Muscle layer of duodenum (tissue), 2 donors: ENCODE measurements at regions not wholly inside any gene's neighbourhood (a gene's known extent, or its start where the extent isn't known, plus 50 kb on each side); places are given as distances from the start of the nearest gene placed in this dataset.
"Not testable (repeated sequence)": the region's sequence is repeated elsewhere in the genome, so short reads cannot be mapped to it uniquely, and the experiment has no call there.

Experiments used
- H3K27ac ChIP-seq: one replicate; pipeline ENCODE4 v1.7.0; 2013; ENCODE audit warnings: mild to moderate bottlenecking, low read length
- H3K27me3 ChIP-seq: one replicate; pipeline ENCODE4 v1.7.0; 2013; ENCODE audit warnings: low read depth, mild to moderate bottlenecking, control low read depth, low read length
- H3K36me3 ChIP-seq, 2 donors: one replicate each; pipeline ENCODE4 v1.7.0; 2013; ENCODE audit warnings: low read length in 2 of 2, control low read depth in 1 of 2, mild to moderate bottlenecking in 1 of 2; ENCODE audit not compliant: insufficient read depth in 2 of 2, control insufficient read depth in 1 of 2
- H3K4me1 ChIP-seq, 2 donors: one replicate each; pipeline ENCODE4 v1.7.0; 2013; ENCODE audit warnings: low read length in 2 of 2, mild to moderate bottlenecking in 2 of 2, control low read depth in 1 of 2, moderate library complexity in 1 of 2; ENCODE audit not compliant: insufficient read depth in 2 of 2, control insufficient read depth in 1 of 2
- H3K4me3 ChIP-seq, 2 donors: one replicate each; pipeline ENCODE4 v1.7.0; 2013; ENCODE audit warnings: low read length in 2 of 2, low read depth in 1 of 2, mild to moderate bottlenecking in 1 of 2
- H3K9me3 ChIP-seq, 2 donors: one replicate each; pipeline ENCODE4 v1.7.0; 2013; ENCODE audit warnings: low read length in 2 of 2, control low read depth in 1 of 2, mild to moderate bottlenecking in 1 of 2; ENCODE audit not compliant: control insufficient read depth in 1 of 2
- donor health status: healthy.

DNA sequence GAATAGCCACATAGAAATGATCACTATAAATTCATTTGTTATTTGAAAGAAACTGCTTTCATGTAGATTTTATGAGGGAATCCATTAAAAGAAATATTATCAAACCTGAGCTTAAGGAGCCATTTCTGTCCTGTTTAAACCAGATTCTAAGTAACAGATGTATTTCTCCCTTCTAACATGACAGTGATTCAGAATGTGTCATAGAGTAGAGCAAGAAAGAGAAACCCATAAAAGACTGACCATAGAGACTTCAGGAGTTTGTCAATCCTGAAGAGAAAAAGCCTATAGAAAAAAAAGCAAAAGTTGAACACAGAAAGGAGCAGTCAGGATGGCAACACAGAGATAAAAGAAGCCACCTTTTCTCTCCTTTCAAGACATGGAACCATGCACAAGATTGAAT is 390.6 kb downstream of the PRIM2 start:
- not testable (repeated sequence) for H3K4me1 ChIP-seq, H3K27me3 ChIP-seq, H3K27ac ChIP-seq, H3K36me3 ChIP-seq, H3K4me3 ChIP-seq, H3K9me3 ChIP-seq

DNA sequence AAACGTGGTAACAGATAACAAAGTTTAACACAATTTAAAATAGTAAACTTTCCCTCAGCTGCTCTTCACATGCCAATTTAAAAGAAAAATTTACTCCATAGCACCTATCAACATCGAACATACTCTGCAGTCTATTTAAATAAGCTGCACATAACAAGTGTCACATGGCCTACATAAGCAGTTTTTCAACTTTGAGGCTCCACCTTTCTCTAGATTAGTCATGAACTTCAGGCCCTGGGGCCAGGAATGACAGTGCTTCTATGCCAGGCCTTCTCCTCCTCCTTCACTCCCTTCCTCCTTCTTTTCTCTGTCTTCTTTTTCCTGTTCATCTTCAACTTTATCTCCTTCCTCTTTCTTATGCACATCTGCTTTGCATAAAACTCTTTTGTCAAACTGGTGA is 405.1 kb downstream of the PRIM2 start:
- not testable (repeated sequence) for H3K4me1 ChIP-seq, H3K27me3 ChIP-seq, H3K36me3 ChIP-seq, H3K27ac ChIP-seq, H3K9me3 ChIP-seq, H3K4me3 ChIP-seq

- not testable (repeated sequence) for H3K27ac ChIP-seq, H3K4me3 ChIP-seq, H3K9me3 ChIP-seq, H3K36me3 ChIP-seq, H3K27me3 ChIP-seq, H3K4me1 ChIP-seq
These were observed 406.5 kb downstream of the PRIM2 start for GRCh38 chr6:57723815-57724401.

DNA sequence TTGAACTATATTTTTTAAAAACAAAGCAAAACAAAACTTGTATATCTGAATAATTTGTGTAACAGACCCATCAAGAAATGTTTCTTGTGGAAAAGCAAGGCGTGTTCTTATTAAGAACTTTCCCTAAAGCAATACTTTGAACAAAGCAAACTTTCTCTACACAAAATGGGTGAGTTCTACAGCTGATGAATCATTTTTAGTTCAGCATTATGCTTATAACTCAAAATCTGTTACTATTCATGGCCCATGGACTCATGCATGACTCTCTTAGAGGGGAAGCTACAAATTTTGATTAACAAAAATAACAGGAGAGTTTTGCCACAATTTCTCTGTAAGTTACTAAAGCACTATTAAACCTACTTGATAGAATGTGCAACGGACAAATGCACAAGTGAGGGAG is 412.0 kb downstream of the PRIM2 start:
- not testable (repeated sequence) for H3K36me3 ChIP-seq, H3K9me3 ChIP-seq, H3K27me3 ChIP-seq, H3K4me3 ChIP-seq, H3K4me1 ChIP-seq, H3K27ac ChIP-seq

DNA sequence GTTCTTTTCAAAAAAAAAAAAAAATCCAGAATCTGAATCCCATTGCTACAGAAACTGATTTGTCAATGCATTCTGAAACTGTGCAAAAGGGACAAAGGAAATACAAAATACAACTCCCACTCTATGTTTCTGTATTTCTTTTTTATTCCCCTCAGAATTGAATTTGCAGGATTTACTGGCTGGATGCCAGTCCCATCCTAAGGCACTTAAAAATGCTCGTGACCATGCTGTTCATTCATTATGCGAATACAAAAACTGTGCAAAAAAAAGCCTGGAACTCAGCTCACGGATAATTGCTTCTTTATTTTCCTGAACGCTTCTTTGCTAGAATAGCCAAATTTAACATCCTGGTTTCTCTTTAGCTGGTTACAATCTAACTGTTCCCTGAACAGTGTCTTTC is 413.3 kb downstream of the PRIM2 start:
- H3K27me3 ChIP-seq, H3K27ac ChIP-seq, H3K36me3 ChIP-seq, H3K4me1 ChIP-seq, H3K4me3 ChIP-seq, H3K9me3 ChIP-seq: not testable (repeated sequence)

- H3K27me3 ChIP-seq, H3K36me3 ChIP-seq, H3K4me1 ChIP-seq, H3K4me3 ChIP-seq, H3K27ac ChIP-seq, H3K9me3 ChIP-seq: not testable (repeated sequence)
These were observed 430.3 kb downstream of the PRIM2 start for GRCh38 chr6:57747716-57748115.

DNA sequence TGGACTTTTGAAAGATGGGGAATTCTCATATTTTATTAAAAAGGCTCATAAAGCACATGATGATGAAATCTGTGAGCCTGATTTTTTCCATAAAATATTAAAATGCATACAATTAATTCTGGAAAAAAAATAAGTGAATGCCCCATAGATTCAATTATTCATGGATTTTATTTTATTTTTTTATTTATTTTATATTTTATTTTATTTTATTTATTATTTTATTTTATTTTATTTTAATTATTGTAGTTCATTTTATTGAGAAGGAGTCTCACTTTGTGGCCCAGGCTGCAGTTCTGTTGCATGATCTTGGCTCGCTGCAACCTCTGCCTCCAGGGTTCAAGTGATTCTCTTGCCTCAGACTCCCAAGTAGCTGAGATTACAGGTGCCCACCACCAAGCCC is 442.4 kb downstream of the PRIM2 start:
- H3K9me3 ChIP-seq, H3K27ac ChIP-seq, H3K4me3 ChIP-seq, H3K27me3 ChIP-seq, H3K4me1 ChIP-seq, H3K36me3 ChIP-seq: not testable (repeated sequence)

GRCh38 chr6:57792720-57793397 is 475.4 kb downstream of the PRIM2 start:
- H3K27me3 ChIP-seq, H3K4me1 ChIP-seq, H3K9me3 ChIP-seq, H3K36me3 ChIP-seq, H3K4me3 ChIP-seq, H3K27ac ChIP-seq: not testable (repeated sequence)

GRCh38 chr6:57793398-57793762 is 475.9 kb downstream of the PRIM2 start:
- H3K36me3 ChIP-seq, H3K9me3 ChIP-seq, H3K4me3 ChIP-seq, H3K27ac ChIP-seq, H3K4me1 ChIP-seq, H3K27me3 ChIP-seq: not testable (repeated sequence)

DNA sequence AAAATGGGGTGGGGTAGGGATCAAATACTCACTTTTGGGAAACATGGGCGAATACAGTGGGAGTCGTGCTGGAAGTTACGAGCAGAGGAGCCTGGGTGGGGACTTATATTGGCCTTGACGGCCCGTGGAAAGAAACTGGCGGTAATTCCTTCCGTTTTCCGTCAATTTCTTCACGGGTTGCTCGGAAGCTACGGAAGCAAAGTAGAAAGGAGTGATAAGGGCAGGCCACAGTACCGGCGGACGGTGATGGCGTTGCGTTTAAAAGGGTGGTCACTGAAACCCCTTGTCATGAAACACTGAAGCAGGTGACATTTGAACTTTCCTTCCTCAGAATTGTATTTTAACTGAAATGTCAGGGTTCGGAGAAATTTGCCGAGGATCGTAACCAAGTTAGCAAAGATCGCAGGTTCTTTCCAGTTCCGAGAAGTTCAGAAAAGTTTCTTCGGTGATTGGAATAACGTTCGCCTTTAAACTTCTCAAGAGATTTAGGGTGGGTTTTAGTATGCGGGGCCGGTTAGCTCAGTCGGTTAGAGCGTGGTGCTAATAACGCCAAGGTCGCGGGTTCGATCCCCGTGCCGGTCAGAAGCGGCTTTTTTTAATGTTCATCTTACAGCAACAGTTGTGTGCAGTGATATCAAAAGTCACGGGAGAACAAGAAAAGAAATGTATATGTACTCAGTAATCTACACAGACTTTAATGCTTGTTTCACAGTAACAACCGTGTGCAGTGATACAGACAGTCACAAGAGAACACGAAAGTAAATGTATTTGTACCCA is 482.5 kb downstream of the PRIM2 start:
- not testable (repeated sequence) for H3K4me1 ChIP-seq, H3K27ac ChIP-seq, H3K36me3 ChIP-seq, H3K9me3 ChIP-seq, H3K4me3 ChIP-seq, H3K27me3 ChIP-seq

DNA sequence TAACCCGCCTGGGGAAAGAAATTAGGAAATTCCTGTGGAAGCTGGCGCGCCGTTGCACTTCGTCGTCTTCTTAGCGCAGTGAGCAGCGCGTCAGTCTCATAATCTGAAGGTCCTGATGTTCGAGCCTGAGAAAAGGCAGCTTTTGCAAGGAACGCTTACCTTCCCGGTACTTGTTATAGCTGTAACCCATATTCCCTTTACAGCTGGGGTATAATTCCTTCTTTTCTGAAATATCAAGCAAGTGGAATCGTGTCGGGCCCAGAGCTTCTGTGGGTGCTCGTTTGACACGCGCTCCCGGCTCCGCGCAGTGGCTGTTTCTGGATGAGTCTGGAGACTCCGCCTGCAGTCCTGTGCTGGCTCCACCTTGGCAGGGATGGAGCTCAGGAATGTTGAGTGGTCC is 491.2 kb downstream of the PRIM2 start:
- not testable (repeated sequence) for H3K4me1 ChIP-seq, H3K27me3 ChIP-seq

DNA sequence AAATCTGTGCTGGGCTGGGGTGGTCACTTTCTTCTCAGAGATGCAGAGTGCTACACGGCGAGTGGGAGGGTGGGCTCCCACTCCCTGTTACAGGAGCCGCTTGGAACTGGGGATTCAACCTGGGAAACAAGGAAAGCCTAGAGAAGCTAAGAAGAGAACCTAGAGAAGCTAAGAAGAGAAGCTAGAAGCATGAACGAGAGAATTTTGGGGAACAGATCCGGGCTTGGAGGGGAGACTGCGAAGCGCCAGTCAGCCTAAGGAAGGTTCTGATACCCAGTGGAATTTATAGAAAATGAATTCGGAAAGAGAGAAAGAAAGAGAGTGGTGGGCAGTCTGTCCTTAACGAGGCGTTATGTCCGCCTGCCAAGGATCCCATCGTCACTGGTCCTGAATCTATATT is 492.0 kb downstream of the PRIM2 start:
- H3K27me3 ChIP-seq, result not testable (repeated sequence)

More for the DNA sequence above, 491.2 kb downstream of the PRIM2 start:
- H3K9me3 ChIP-seq, H3K27ac ChIP-seq, H3K4me3 ChIP-seq, H3K36me3 ChIP-seq: not testable (repeated sequence)

More for the DNA sequence above, 492.0 kb downstream of the PRIM2 start:
- not testable (repeated sequence) for H3K4me3 ChIP-seq, H3K36me3 ChIP-seq, H3K4me1 ChIP-seq, H3K27ac ChIP-seq, H3K9me3 ChIP-seq
